Ovary (tissue), 3 donors: ENCODE measurements at regions not wholly inside any gene's neighbourhood (a gene's known extent, or its start where the extent isn't known, plus 50 kb on each side); places are given as distances from the start of the nearest gene placed in this dataset.

Source experiments
- EP300 ChIP-seq: sonication (generic); formaldehyde crosslinking; IDR thresholded peaks from one replicate; pipeline ENCODE4 v1.6.1; 2017; ENCODE audit warnings: antibody characterized with exemption
- POLR2A ChIP-seq: fragments of 450-650 bp; IDR thresholded peaks from one replicate; pipeline ENCODE4 v1.6.1; 2017; ENCODE audit warnings: antibody characterized with exemption, mild to moderate bottlenecking, moderate library complexity
- TF ChIP-seq, protein P1 (sequence below), 3 donors: fragments of 450-650 bp in 2 of 3; fragments of 200-600 bp in 1 of 3; IDR thresholded peaks; one replicate each; pipeline versions ENCODE4 v1.5.1 to v1.8.0; 2016 to 2022; ENCODE audit warnings: antibody characterized with exemption in 3 of 3, mild to moderate bottlenecking in 1 of 3
- donor health status: DM: no; HTN: no; CAD: no.

DNA sequence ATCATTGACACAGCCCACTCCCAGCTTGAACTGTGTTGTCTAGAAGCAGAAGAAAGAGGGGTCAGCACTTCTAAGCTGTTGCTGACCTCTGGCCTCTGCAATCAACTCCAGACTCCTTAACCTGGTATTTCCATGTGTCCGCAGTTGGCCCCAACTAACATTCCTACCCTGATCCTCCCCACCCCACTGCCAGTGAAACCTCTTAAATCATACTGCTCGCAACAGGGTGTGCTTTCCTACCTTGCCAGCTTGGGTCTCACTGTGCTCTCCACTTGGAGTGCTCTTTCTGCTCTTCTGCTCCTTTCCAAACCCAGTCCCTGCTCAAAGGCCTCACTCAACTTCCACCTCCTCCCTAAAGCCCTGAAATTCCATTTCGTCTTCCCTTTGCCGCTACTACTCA lies 52.3 kb upstream of the RPS6KA3 start:
- TF ChIP-seq, protein P1, sequence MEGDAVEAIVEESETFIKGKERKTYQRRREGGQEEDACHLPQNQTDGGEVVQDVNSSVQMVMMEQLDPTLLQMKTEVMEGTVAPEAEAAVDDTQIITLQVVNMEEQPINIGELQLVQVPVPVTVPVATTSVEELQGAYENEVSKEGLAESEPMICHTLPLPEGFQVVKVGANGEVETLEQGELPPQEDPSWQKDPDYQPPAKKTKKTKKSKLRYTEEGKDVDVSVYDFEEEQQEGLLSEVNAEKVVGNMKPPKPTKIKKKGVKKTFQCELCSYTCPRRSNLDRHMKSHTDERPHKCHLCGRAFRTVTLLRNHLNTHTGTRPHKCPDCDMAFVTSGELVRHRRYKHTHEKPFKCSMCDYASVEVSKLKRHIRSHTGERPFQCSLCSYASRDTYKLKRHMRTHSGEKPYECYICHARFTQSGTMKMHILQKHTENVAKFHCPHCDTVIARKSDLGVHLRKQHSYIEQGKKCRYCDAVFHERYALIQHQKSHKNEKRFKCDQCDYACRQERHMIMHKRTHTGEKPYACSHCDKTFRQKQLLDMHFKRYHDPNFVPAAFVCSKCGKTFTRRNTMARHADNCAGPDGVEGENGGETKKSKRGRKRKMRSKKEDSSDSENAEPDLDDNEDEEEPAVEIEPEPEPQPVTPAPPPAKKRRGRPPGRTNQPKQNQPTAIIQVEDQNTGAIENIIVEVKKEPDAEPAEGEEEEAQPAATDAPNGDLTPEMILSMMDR (IDR thresholded peaks at IDR 0.05) = no peak
- TF ChIP-seq POLR2A = no peak
- TF ChIP-seq EP300 = no peak
